GM23338 (cell line): ENCODE measurements at regions not wholly inside any gene's neighbourhood (a gene's known extent, or its start where the extent isn't known, plus 50 kb on each side); places are given as distances from the start of the nearest gene placed in this dataset.
"Not testable (repeated sequence)": the region's sequence is repeated elsewhere in the genome, so short reads cannot be mapped to it uniquely, and the experiment has no call there.

Experiments used
- CTCF ChIP-seq, 2 experiments: fragments of 200-600 bp in 1 of 2; sonication (generic) in 1 of 2; conservative IDR thresholded peaks; 2 replicates each; pipeline versions ENCODE4 v1.5.1 to v1.6.1; 2016 to 2017; ENCODE audit warnings: antibody characterized with exemption in 2 of 2, low read depth in 2 of 2, mild to moderate bottlenecking in 2 of 2, moderate library complexity in 1 of 2
- EZH2 ChIP-seq: fragments of 200-600 bp; sonication (generic); IDR thresholded peaks from one replicate; pipeline ENCODE4 v1.8.0; 2017; ENCODE audit warnings: antibody characterized with exemption, mild to moderate bottlenecking, low read depth; ENCODE audit not compliant: unreplicated experiment
- EZH2phosphoT487 ChIP-seq: fragments of 200-600 bp; sonication (generic); IDR thresholded peaks from one replicate; pipeline ENCODE4 v1.8.1; 2018; ENCODE audit warnings: antibody characterized with exemption; ENCODE audit not compliant: unreplicated experiment
- NANOG ChIP-seq: IDR thresholded peaks from 2 replicates; pipeline ENCODE4 v1.6.1; 2016; ENCODE audit warnings: antibody characterized with exemption, borderline replicate concordance
- POLR2AphosphoS5 ChIP-seq: IDR thresholded peaks from 2 replicates; pipeline ENCODE4 v1.6.1; 2016; ENCODE audit warnings: antibody characterized with exemption, low read depth
- REST ChIP-seq: IDR thresholded peaks from one replicate; pipeline ENCODE4 v1.6.1; 2018; ENCODE audit warnings: antibody characterized with exemption; ENCODE audit not compliant: unreplicated experiment
- STAT1 ChIP-seq: IDR thresholded peaks from one replicate; pipeline ENCODE4 v1.6.1; 2016; ENCODE audit warnings: antibody characterized with exemption; ENCODE audit not compliant: unreplicated experiment
- ZNF114 ChIP-seq: fragments of 250-450 bp; sonication (Bioruptor Pico); IDR thresholded peaks from 2 replicates; pipeline ENCODE4 v1.5.0; 2020; ENCODE audit warnings: mild to moderate bottlenecking, moderate library complexity
- ZNF331 ChIP-seq: fragments of 250-450 bp; sonication (Bioruptor Pico); IDR thresholded peaks from 2 replicates; pipeline ENCODE4 v1.5.0; 2020; ENCODE audit warnings: low read depth, mild to moderate bottlenecking, moderate library complexity

GRCh38 chr3:124152891-124153290 lies 161.0 kb upstream of the ROPN1 start:
- not testable (repeated sequence) for TF ChIP-seq CTCF (conservative IDR thresholded peaks at IDR 0.05; ENCODE audit: low read depth in 2 of 2); POLR2AphosphoS5; REST; NANOG; STAT1; ZNF114 (CRISPR knock-in tag); ZNF331 (CRISPR knock-in tag); EZH2phosphoT487; EZH2
